HG02938 (cell line): ENCODE measurements at regions not wholly inside any gene's neighbourhood (a gene's known extent, or its start where the extent isn't known, plus 50 kb on each side); places are given as distances from the start of the nearest gene placed in this dataset.
A peak's percentile ranks its signal among the peaks of the same experiment; 100 is the strongest.

Experiments
- ATAC-seq: cut with Tn5 transposase; IDR thresholded peaks from one replicate; pipeline ENCODE4 v1.9.1; 2021; ENCODE audit warnings: mild to moderate bottlenecking, moderate library complexity; ENCODE audit not compliant: unreplicated experiment

DNA sequence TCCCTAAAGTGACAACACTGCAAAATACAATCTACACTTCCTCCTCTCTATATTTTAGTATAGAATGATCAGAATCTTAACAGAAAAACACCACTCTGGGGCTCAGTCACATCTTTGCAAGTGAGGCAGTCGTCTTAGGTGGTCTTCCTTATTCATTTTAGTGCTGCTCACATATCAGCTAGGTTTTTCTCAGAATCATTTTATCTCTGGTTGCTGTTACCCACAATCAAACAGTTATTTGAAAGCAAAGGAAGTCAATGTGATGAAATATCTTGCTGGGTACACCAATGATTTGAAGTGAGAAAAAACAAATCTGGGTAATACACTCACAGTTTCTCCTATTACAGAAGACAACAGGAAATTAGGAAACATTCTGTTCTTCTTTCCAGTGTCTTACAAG lies 275.2 kb downstream of the DSEL start:
- no peak for ATAC-seq

DNA sequence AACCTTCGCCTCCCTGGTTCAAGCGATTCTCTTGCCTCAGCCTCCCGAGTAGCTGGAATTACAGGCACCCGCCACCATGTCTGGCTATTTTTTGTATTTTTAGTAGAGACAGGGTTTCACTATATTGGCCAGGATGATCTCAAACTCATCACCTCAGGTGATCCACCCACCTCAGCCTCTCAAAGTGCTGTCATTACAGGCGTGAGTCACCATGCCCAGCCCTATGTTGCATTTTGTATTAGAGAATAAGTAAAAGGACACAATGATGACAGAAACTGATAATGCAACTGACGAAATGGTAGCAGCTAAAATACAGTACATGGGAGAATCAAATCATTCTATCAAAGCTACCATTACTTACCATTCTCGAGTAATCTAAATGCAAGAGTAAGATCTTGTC lies 276.7 kb downstream of the DSEL start:
- no peak for ATAC-seq

DNA sequence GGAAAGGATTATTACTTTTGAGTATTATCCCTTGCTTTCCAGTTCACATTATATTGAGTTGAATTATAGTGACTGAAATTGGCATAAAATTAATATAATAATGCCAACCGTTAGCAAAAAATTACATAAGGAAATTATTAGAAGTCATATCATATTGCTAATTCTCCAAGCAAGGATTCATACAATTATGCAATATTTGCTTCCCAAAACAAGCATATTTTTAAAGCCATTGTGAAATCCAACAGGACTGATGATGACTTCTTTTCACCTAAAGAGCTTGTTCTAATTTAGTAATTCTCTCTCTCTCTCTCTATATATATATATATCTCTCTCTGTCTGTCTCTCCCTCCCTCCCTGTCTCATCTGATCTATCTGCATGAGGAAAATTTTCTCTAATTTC lies 283.5 kb downstream of the DSEL start:
- ATAC-seq: no peak

DNA sequence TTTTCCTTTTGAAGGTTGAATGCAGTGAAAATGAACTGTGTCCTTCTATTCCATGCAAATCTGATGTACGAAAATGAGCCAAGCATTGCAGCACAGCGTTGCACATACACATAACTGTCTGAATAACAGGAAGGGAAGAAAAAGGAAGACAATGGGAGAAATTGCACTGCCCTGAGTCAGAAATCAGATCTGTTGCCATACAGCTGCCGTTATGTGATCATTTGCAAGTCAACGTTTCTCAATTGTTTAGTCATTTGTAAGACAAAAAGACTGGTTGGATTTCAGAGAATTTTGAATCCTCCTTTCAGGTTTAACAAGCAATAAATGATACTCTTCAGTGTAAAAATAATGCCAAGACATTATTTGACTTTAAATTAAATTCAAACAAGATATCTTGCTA lies 284.1 kb downstream of the DSEL start:
- no peak for ATAC-seq

DNA sequence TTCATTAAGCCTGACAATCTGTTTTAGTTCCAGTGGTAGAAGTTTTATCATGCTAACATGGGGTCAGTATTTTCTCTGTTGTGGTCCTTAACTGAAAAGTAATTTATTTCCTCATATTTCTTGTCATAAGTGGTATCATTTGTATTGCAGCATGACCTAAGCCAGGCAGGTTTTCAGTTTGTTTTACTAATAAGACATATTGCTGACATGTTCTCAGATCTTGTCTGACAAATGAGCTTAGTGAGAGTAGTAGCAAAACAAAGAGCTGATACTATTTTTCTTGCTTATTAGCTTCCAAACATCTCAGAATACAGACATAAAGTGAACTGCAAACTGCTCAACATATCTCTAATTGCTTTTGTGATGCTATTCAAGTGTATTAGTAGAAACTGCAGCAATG lies 293.6 kb downstream of the DSEL start:
- ATAC-seq: no peak

DNA sequence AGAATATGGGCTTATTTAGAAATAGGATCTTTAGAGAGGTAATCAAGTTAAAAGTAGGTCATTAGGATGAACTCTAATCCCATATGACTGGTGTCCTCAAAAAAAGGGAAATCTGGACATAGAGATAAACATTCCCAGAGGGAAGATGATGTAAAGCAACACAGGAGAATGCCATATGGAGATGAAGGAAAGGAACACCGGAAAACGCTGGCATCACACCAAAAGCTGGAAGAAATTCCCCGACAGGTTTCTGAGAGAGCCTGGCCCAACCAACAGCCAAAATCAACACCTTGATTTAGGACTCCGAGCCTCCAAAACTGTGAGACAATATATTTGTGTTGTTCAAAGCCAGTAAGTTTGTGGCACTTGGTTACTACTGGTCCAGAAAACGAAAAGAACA lies 296.7 kb downstream of the DSEL start:
- ATAC-seq: no peak

DNA sequence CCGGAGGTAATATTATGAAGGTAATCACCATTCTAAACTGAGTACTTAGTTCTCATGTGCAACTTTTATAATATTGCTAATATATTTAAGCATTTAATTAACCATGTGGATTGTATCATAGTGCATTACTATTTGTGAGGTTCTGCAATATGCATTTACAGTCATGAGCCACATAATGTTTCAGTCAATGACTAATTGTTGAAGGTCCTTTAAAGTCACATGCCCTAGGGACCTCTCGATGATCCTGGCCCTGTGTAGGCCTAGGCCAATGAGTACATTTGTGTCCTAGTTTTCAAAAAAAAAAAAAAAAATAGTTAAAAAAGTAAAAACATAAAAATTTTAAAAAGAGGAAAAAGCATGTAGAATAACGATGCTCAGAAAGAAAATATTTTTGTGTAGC lies 298.0 kb downstream of the DSEL start:
- ATAC-seq: no peak

DNA sequence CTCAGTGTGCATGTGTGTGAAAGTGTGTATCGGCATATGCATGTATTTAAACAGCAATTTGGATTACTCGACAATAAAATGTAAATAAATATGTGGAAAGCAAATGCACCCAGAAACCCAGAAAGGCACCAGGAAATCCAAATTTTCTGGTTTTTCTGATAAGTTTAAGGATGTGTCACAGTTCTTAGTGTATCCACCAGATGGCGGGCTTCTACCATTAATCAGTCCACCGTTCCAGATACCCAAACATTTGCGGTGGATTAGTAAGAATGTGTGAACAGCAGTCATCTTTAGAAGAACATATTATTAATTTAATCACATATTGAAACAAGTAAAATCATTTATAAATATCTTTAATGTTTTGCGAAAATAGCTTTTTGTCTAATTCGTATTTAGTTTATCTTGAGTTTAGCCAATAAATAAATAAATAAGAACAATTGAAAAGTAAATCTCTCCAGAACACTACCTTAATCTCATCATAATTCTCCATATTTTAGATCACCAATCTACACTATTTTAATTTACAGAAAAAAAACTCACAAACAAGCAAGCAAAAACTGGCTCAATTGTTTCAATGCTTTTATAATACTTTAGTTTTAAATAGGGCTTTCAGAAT lies 298.9 kb downstream of the DSEL start:
- peak; percentile 85 for ATAC-seq

DNA sequence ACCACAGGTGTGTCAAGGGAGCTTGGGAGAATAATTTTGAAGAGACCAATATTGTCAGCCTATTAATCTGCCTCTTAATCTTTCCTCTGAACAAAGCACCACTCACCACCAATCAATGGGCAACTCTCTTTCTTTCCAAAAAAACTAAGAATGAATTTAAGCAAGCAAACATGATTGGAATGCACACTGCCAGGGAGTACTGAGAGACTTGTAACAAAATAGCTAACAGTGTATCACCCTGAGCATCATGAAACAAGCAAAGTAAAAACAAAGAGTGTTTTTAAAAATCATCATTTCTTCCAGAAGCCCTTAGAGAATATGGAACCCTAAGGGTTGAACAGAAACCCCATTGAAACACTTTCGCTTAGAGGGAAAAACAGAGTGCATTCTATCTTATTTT lies 299.7 kb downstream of the DSEL start:
- ATAC-seq: no peak

DNA sequence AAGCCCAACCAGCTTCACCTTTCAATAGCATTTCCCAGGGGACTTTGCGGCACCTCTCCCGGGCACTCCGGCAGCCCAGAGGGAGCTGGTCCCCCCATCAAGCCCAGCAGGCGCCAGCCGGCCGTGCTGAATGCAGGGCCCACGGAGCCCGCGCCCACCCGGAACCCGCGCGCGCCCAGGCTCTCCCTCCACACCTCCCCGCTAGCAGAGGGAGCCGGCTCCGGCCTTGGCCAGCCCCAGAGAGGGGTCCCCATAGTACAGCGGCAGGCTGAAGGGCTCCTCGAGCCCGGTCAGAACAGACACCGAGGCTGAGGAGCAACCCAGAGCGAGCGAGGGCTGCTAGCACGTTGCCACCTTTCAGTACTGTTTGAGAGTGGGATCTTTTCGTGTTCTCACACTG lies 300.8 kb downstream of the DSEL start:
- no peak for ATAC-seq

DNA sequence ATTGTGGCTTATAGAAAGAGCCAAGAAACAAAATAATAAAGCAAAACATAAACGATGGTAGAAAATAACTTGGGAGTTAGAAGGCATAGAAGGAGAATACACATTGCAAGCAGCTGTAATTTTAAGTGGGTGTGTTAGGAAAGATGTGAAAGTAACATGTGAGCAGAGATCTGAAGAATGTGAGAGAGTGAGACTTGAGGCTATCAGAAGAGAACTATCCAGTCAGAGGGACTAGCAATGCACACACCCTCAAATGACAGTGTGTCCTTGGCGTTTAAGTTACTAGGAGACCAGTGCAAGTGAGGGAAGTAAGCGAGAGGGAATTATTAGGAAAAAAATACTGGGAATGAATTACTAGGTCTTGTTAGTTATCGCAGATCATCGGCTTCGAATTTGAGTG lies 304.9 kb downstream of the DSEL start:
- no peak for ATAC-seq

DNA sequence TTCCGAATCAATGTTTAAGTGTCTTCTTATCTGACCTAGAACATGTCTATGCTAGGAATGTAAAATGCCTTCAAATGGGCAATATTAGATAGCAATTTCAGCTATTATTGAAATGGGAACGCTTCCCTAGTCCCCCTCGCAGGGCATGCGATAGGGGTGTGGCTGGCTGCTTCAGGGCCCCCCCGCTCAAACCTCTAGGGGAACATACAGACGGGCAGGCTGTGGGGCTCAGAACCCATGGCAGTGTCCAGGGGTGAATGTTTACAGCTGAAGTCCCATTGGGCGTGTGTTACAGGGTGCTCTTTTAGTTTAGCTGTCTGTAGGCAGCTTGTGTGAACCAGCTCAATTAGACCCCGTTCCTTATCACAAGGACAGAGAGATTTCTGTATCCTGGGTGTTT lies 315.9 kb downstream of the DSEL start:
- peak; percentile 2 for ATAC-seq

DNA sequence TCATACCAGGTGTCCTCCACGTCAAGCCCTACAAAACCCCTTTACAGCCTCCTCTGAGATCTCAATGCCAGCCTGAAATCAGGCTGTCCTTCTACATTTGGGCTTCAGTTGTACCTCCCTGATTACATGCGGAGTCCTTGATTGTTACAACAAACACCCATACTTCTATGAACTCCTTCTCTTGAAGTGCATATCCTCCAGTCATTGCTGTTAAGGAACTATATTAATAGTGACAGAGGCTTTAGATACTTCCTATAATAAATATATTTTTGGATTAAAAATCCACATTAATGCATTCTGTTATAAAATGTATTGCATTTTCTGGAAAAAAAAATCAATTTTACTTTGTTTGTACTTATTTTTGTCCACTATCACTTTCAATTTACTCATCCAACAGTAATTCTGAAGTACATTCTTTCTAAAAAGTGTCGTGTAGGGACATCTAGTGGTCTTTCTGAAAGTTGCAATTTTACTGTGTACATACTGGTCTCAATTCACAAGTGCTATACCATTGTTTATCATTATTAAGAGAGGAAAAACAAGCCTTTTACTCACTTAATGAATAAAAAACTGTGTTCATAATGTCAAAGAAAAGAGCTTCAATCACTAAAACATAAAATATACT lies 316.4 kb downstream of the DSEL start:
- ATAC-seq: peak; percentile 99

DNA sequence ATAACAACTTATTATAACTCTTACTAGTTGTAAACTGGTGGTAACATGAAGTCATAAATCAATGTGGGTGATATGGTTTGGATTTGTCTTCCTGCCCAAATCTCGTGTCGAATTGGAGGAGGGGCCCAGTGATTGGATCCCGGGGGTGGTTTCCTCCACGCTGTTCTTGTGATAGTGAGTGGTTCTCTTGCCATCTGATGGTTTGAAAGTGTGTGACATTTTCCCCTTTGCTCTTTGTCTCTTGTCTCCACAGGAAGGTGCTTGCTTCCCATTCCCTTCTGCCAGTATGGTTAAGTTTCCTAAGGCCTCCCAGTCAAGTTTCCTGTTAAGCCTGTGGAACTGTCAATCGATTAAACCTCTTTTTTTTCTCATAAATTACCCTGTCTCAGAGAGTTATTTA lies 321.6 kb downstream of the DSEL start:
- no peak for ATAC-seq

DNA sequence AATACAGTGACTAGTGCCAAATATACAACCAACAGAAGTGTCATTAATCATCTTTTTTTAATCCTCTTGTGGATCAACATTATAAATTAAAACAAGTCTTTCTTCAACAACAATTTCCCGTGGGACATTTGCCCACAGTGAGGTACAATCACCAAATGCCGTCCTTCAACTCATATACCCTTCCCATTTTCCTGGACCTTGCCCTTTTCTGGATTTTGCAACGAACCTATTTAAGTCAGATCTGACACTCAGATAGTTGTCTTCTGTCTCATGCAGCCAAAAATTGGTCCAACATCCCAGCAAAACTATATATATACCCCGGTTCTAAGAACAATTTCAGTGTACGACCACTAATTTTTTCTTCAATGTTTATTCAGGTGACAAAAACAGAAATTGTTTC lies 324.0 kb downstream of the DSEL start:
- ATAC-seq: no peak

DNA sequence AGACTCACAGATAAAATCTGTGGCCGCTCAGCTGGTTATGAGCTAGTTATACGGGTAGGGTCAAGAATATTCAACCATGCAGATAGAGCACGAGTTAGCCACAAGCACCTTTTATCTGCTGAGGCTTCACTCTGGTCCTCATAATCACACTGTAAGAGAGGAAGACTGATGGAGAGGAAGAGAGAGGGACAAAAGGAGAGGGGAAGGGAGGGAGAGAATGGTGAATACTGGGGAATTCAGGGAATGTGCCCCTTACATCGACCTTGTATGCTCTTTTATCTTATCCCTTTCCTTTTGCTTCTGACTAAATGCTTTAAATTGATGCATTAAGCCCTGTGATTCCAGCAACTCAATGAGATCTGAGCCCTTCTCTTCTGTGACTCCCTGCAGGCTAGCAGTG lies 333.1 kb downstream of the DSEL start:
- ATAC-seq: no peak

DNA sequence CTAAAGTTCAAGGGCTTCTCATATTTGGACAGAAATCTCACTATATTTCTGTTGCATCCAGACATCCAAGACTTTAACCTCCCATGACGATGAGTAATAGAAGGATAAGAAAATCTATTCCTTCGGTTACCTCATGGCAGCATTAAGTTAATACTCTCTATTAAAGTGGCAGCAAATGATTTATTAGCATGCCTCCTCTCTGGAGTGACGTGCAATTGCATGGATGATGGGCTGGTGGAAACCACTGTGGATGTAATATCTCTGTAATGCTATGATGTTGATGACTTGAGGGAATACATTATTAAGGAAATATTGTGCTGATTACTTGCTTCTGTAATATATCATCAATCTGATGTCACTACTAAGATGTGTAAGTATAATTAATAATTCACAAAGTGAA lies 336.8 kb downstream of the DSEL start:
- ATAC-seq: no peak

DNA sequence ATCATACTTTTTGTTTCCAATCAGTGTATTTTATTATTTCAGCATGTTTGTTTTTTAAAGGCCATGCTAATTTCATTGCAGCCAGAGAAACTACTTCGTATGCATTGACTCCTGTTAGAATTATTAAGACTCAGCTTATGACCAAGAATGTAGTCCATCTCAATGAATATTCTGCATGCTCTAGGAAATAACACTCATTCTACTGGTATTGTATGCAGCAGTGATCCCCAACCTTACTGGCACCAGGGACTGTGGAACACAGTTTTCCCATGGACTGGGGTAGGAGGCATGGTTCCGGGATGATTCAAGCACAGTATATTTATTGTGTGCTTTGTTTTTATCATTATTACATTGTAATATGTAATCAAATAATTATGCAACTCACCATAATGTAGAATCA lies 356.9 kb downstream of the DSEL start:
- ATAC-seq: no peak

DNA sequence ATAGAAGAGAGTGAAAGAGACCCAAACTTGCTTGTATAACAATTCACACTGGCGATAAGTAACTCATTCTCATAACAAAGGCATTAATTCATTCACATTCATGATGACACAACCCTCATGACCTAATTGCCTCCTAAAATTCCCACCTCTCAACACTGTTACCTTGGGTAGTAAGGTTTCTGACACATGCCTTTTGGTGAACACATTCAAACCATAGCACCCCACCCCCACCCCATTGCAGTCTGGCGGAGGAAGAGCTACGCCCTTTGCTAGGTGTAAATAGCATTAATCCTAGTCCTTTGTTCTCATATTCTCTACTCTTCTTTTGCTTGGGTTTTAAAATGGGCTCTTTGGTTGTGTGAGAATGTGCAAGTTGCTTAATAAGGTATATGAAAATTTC lies 361.5 kb downstream of the DSEL start:
- no peak for ATAC-seq

DNA sequence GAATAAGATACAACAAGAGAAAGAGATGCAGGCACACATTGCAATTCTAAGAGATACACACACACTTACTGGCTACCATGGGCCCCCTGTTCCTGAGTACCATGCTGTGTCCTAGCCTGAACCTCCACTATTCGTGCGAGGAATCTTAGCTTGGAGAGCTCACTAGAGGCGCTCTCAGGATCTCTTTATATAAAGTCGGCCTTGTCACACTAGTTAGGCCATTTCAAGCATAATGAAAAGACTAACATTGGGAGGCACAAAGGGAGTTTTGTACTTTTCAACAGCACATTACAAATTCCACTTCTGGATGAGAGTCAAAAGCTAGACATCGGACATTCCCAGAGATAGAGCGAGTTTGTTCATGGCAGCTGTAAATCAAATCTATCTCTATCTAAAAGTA lies 365.2 kb downstream of the DSEL start:
- no peak for ATAC-seq

DNA sequence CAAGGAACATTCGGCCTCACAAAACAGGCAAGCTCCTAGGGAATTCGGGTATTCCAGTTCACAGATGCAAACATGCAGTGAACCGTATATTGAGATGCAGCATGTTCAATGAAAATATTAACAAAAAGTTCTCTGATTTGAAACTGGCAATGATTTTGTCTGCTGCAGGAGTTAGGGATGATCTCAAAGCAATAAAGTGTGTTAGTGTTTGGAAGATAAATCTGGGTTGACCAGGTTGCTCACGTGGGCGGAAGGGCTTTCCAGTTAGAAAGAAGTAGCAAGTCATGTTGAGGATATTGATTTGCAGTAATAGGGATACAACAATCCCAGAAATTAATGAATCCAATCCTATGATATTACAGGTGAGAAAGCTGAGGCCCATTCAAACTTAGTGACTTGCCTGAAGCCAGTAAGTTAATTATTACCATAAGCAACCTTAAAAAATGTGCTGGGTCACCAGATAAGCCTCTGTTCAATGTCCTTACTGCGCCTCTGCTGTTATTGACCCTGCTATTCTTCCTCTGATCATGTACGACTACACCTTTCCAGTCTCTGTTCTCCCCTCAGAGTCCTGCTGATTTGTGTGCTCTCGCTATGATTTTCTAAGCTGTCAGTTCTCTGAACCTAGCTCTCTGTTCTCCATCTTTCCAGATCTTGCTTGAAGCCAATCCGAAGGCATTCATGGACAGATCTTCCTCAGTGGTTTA lies 370.8 kb downstream of the DSEL start:
- no peak for ATAC-seq

DNA sequence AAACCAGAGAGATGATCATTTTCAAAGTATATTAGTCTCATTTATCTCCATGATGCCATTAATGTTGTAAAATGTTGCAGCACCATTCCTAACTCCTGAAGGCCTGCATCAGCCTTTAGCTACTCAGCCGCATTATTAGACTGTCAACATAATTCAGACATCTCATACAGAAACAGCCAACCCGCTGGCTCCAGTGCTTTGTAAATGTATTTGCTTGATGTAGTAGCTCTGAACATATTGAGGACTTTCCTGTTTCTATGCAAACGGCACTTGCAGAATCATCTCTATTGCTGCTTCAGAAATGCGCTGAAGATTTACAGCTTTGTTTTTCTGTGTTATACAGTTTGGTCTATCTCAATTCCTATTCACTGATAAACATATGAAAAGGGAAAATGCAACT lies 372.2 kb downstream of the DSEL start:
- ATAC-seq: no peak

DNA sequence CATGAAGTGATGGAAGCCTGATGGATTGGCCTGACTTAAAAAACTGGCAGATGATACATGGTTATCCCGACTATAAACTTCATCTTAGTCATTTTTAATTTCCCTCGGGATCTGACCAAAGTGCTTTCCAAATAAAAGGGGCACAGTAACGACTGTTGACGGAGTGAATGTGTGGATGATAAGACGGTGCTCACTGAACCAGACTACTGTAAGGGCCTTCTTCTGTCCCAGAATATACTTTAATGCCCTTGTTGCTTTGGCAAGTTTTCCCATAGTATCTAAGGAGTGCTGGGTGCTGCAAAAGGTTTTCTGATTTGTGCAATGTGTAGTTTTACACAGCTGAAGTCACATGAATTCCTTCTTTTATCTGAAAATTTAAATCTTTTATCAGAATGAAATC lies 373.5 kb downstream of the DSEL start:
- no peak for ATAC-seq
